GM12878 (cell line): ENCODE measurements at regions not wholly inside any gene's neighbourhood (a gene's known extent, or its start where the extent isn't known, plus 50 kb on each side); places are given as distances from the start of the nearest gene placed in this dataset.

Source experiments
- ATAC-seq: fragments of 200-7000 bp; cut with Tn5 transposase; 3 replicates; pipeline ENCODE4 v1.9.1; 2020; ENCODE audit warnings: mild to moderate bottlenecking, moderate library complexity
- BruUV-seq: library from RNA; stranded (reverse); fragments of 400-500 nt; replicated peaks from 2 replicates; lab custom pipeline; 2021; lab: Mats Ljungman, UMichigan
- CTCF ChIA-PET: fragments of 300-600 bp; sonication (Branson Sonifier 250); formaldehyde crosslinking; extraction: SDS; loops from one replicate; lab custom pipeline; 2021; ENCODE audit warnings: inconsistent platforms; lab: Yijun Ruan, JAX
- POLR2A ChIA-PET: fragments of 350-600 bp; formaldehyde crosslinking; extraction: SDS; loops from one replicate; lab custom pipeline; 2021; ENCODE audit warnings: inconsistent platforms; lab: Charles Lee
- RAD21 ChIA-PET: fragments of 300-600 bp; sonication (Branson Sonifier 250); formaldehyde crosslinking; loops from one replicate; lab custom pipeline; 2023; ENCODE audit warnings: antibody characterized with exemption; ENCODE audit not compliant: unreplicated experiment; lab: Charles Lee
- SMC1A ChIA-PET: fragments of 300-600 bp; sonication (Branson Sonifier 250); formaldehyde crosslinking; loops from one replicate; lab custom pipeline; 2023; ENCODE audit not compliant: unreplicated experiment, uncharacterized antibody; lab: Charles Lee
- DNase-seq: peaks from one replicate; pipeline ENCODE4 v3.0.0-alpha.2; 2011; ENCODE audit warnings: low read depth, low spot score
- FAIRE-seq: peaks from 3 replicates; lab custom pipeline; 2011; peaks lifted over from hg19 to GRCh38; lab: Jason Lieb, UNC
- H2AFZ ChIP-seq: 2 replicates; pipeline ENCODE4 v1.6.0; 2011; ENCODE audit warnings: low read depth, low read length, control low read depth; ENCODE audit not compliant: control insufficient read depth
- H3K27ac ChIP-seq: 2 replicates; pipeline ENCODE4 v1.5.1; 2011; ENCODE audit warnings: control low read depth; ENCODE audit not compliant: control insufficient read depth, insufficient read depth
- H3K27me3 ChIP-seq, 2 experiments: replicated peaks in 1 of 2; 2 replicates each; pipeline versions ENCODE4 v1.6.0 to v1.6.1; 2011; ENCODE audit warnings: low read length in 1 of 2; ENCODE audit not compliant: control insufficient read depth in 2 of 2, insufficient read depth in 2 of 2
- H3K36me3 ChIP-seq, 2 experiments: 2 replicates each; pipeline ENCODE4 v1.5.1; 2011; ENCODE audit warnings: low read length in 1 of 2; ENCODE audit not compliant: control insufficient read depth in 2 of 2, insufficient read depth in 2 of 2
- H3K4me1 ChIP-seq: 2 replicates; pipeline ENCODE4 v1.6.1; 2011; ENCODE audit warnings: mild to moderate bottlenecking, low read length, moderate library complexity, mixed read lengths; ENCODE audit not compliant: control insufficient read depth, insufficient read depth
- H3K4me2 ChIP-seq: 2 replicates; pipeline ENCODE4 v1.6.0; 2011; ENCODE audit warnings: control low read depth; ENCODE audit not compliant: control insufficient read depth, insufficient read depth
- H3K4me3 ChIP-seq: fragments of 200-600 bp; sonication (generic); 2 replicates; pipeline ENCODE4 v1.5.1; 2016
- H3K79me2 ChIP-seq: 2 replicates; pipeline ENCODE4 v1.6.0; 2011; ENCODE audit warnings: low read length; ENCODE audit not compliant: control insufficient read depth, insufficient read depth
- H3K9ac ChIP-seq: 2 replicates; pipeline ENCODE4 v1.8.0; 2011; ENCODE audit warnings: low read length, control low read depth, mixed read lengths; ENCODE audit not compliant: control insufficient read depth, insufficient read depth
- H3K9me3 ChIP-seq: replicated peaks from 3 replicates; pipeline ENCODE4 v1.5.1; 2011; ENCODE audit warnings: mild to moderate bottlenecking, low read length; ENCODE audit not compliant: control insufficient read depth, insufficient read depth
- H4K20me1 ChIP-seq: 2 replicates; pipeline ENCODE4 v1.6.0; 2011; ENCODE audit not compliant: control insufficient read depth, insufficient read depth
- CBX5 ChIP-seq: sonication (generic); IDR thresholded peaks from 2 replicates; pipeline ENCODE4 v1.6.1; 2016; ENCODE audit warnings: low read depth, moderate library complexity, mild to moderate bottlenecking, inconsistent platforms
- CHD2 ChIP-seq: IDR thresholded peaks from 2 replicates; pipeline ENCODE4 v1.6.1; 2011; ENCODE audit warnings: low read depth, low read length, improper control_type of control experiment, borderline replicate concordance
- ETV6 ChIP-seq, 2 experiments: fragments of 450-650 bp in 1 of 2; IDR thresholded peaks in 1 of 2; conservative IDR thresholded peaks in 1 of 2; 2 replicates each; pipeline ENCODE4 v1.6.1; 2014; ENCODE audit warnings: antibody characterized with exemption in 1 of 2, borderline replicate concordance in 1 of 2, low read depth in 1 of 2, mild to moderate bottlenecking in 1 of 2, moderate library complexity in 1 of 2
- HDAC6 ChIP-seq: fragments of 200-600 bp; sonication (generic); IDR thresholded peaks from one replicate; pipeline ENCODE4 v1.8.0; 2017; ENCODE audit warnings: antibody characterized with exemption; ENCODE audit not compliant: unreplicated experiment
- HDGF ChIP-seq: fragments of 450-650 bp; IDR thresholded peaks from 2 replicates; pipeline ENCODE4 v1.6.1; 2016; ENCODE audit warnings: antibody characterized with exemption
- MEF2A ChIP-seq: IDR thresholded peaks from 2 replicates; pipeline ENCODE4 v1.6.1; 2011; ENCODE audit warnings: low read depth, mild to moderate bottlenecking, low read length, moderate library complexity; ENCODE audit not compliant: insufficient read depth
- MXI1 ChIP-seq: fragments of 150-350 bp; IDR thresholded peaks from 2 replicates; pipeline ENCODE4 v1.6.1; 2011; ENCODE audit warnings: low read depth, mild to moderate bottlenecking, inconsistent platforms, low read length, improper control_type of control experiment
- NBN ChIP-seq: fragments of 450-650 bp; IDR thresholded peaks from 2 replicates; pipeline ENCODE4 v1.6.1; 2016
- RCOR1 ChIP-seq: conservative IDR thresholded peaks from 2 replicates; pipeline ENCODE4 v1.6.1; 2012; ENCODE audit warnings: low read depth, low read length, improper control_type of control experiment
- SPI1 ChIP-seq: IDR thresholded peaks from 2 replicates; pipeline ENCODE4 v1.6.1; 2011; ENCODE audit warnings: low read depth, mild to moderate bottlenecking, low read length, moderate library complexity, borderline replicate concordance; ENCODE audit not compliant: insufficient read depth
- STAT3 ChIP-seq: IDR thresholded peaks from 2 replicates; pipeline ENCODE4 v1.6.1; 2011; ENCODE audit warnings: low read depth, low read length, improper control_type of control experiment
- WGBS: methylation state at CpG from one replicate; pipeline ENCODE4 v1.1.6; 2016; ENCODE audit warnings: low lambda C conversion rate; ENCODE audit not compliant: insufficient replicate concordance, insufficient coverage; ENCODE audit errors: missing lambda C conversion rate; 5-methylcytosine and 5-hydroxymethylcytosine counted together
- in situ Hi-C: fragments of 300-500 bp; cut with MboI; formaldehyde crosslinking; loops from 9 replicates; pipeline ENCODE4 v1.14.3; 2018; ENCODE audit warnings: mixed read lengths
- intact Hi-C: fragments of 100-400 bp; cut with micrococcal nuclease; formaldehyde crosslinking; loops from one replicate; pipeline ENCODE4 v1.14.2; 2022; ENCODE audit not compliant: unreplicated experiment
- TF ChIP-seq, protein P1 (sequence below): fragments of 150-350 bp; IDR thresholded peaks from 2 replicates; pipeline ENCODE4 v1.6.1; 2014; ENCODE audit warnings: mild to moderate bottlenecking, low read depth, low read length
- TF ChIP-seq, protein P2 (sequence below): fragments of 450-650 bp; IDR thresholded peaks from 2 replicates; pipeline ENCODE4 v1.6.1; 2017; ENCODE audit warnings: mild to moderate bottlenecking, moderate library complexity

DNA sequence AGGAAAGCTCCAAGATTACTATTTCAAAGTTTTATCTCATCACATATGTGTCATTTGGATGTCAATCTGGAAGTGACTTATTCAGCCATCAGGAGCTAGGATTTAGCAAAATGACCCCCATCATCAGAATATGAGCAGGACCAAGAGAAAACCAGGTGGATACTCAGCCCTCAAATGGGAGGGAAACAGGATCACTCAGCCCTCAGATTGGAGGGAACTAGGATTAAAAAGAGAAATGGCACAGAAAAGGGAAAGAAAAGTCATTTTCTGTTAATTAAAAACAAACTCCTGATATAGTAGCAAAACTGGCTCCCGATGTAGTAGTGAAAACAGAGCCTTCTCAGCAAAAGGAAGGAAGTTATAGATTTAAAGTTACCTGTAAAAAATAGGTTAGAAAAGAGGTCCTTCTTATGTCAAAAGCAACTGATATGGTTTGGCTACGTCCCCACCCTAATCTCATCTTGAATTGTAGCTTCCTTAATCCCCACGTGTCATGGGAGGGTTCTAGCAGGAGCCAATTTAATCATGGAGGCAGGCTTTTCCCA is 69.0 kb upstream of the MYCN start:
- WGBS: 7% methylated on average over 3 of the region's 3 CpGs
- intact Hi-C loops: no loop called here
- SMC1A ChIA-PET: no interaction called here

More for the DNA sequence above, 69.0 kb upstream of the MYCN start:
- Histone ChIP-seq H3K4me1 (no peaks in the 10 kb centered on the region), H3K4me3 (no peak overlapping the region), H3K79me2 (no peaks in the 10 kb centered on the region), H2AFZ (no peak overlapping the region), H3K36me3 (no peaks in the 10 kb centered on the region), H3K27ac (no peak overlapping the region), H3K27me3 (no peaks in the 10 kb centered on the region), H3K4me2 (no peak overlapping the region), H3K9ac (no peak overlapping the region), H4K20me1 (no peaks in the 10 kb centered on the region), H3K9me3 (no peaks in the 10 kb centered on the region)
- no peak for FAIRE-seq
- in situ Hi-C loops: no loop called here
- no peak for ATAC-seq
- no peak for TF ChIP-seq SPI1
- TF ChIP-seq, protein P1, sequence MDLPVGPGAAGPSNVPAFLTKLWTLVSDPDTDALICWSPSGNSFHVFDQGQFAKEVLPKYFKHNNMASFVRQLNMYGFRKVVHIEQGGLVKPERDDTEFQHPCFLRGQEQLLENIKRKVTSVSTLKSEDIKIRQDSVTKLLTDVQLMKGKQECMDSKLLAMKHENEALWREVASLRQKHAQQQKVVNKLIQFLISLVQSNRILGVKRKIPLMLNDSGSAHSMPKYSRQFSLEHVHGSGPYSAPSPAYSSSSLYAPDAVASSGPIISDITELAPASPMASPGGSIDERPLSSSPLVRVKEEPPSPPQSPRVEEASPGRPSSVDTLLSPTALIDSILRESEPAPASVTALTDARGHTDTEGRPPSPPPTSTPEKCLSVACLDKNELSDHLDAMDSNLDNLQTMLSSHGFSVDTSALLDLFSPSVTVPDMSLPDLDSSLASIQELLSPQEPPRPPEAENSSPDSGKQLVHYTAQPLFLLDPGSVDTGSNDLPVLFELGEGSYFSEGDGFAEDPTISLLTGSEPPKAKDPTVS: no peak
- TF ChIP-seq ETV6 (conservative IDR thresholded peaks at IDR 0.05 in 1 of 2, IDR thresholded peaks at IDR 0.05 in 1 of 2; ENCODE audit: borderline replicate concordance in 1 of 2, low read depth in 1 of 2): no peak
- TF ChIP-seq NBN: no peak
- TF ChIP-seq RCOR1: no peak
- no peak for TF ChIP-seq CHD2
- no peak for TF ChIP-seq HDAC6
- TF ChIP-seq, protein P2, sequence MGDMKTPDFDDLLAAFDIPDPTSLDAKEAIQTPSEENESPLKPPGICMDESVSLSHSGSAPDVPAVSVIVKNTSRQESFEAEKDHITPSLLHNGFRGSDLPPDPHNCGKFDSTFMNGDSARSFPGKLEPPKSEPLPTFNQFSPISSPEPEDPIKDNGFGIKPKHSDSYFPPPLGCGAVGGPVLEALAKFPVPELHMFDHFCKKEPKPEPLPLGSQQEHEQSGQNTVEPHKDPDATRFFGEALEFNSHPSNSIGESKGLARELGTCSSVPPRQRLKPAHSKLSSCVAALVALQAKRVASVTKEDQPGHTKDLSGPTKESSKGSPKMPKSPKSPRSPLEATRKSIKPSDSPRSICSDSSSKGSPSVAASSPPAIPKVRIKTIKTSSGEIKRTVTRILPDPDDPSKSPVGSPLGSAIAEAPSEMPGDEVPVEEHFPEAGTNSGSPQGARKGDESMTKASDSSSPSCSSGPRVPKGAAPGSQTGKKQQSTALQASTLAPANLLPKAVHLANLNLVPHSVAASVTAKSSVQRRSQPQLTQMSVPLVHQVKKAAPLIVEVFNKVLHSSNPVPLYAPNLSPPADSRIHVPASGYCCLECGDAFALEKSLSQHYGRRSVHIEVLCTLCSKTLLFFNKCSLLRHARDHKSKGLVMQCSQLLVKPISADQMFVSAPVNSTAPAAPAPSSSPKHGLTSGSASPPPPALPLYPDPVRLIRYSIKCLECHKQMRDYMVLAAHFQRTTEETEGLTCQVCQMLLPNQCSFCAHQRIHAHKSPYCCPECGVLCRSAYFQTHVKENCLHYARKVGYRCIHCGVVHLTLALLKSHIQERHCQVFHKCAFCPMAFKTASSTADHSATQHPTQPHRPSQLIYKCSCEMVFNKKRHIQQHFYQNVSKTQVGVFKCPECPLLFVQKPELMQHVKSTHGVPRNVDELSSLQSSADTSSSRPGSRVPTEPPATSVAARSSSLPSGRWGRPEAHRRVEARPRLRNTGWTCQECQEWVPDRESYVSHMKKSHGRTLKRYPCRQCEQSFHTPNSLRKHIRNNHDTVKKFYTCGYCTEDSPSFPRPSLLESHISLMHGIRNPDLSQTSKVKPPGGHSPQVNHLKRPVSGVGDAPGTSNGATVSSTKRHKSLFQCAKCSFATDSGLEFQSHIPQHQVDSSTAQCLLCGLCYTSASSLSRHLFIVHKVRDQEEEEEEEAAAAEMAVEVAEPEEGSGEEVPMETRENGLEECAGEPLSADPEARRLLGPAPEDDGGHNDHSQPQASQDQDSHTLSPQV: no peak
- TF ChIP-seq MXI1: no peak
- no peak for TF ChIP-seq MEF2A
- TF ChIP-seq STAT3: no peak
- no peak for TF ChIP-seq HDGF
- no peak for TF ChIP-seq CBX5
- CTCF ChIA-PET: interaction anchor here (0.9 to 1.2 kb wide), 2 partner anchors 11 kb away, joined by 5 to 8 read pairs; no protein-coding TSS in a partner anchor
- RAD21 ChIA-PET: no interaction called here
- no peak for DNase-seq
- POLR2A ChIA-PET: interaction anchor here (0.5 kb wide), 1 partner anchor 39 kb away, joined by 3 read pairs; no protein-coding TSS in a partner anchor
- no TSS peak for BruUV-seq
